HCT116 (cell line): ENCODE measurements at regions not wholly inside any gene's neighbourhood (a gene's known extent, or its start where the extent isn't known, plus 50 kb on each side); places are given as distances from the start of the nearest gene placed in this dataset.

ENCODE experiments used
- ATAC-seq: fragments of 200-7000 bp; cut with Tn5 transposase; 2 replicates; pipeline ENCODE4 v1.9.1; 2020; ENCODE audit warnings: mild to moderate bottlenecking, moderate library complexity
- BruUV-seq: library from RNA; stranded (reverse); fragments of 400-500 nt; replicated peaks from 2 replicates; lab custom pipeline; 2021; lab: Mats Ljungman, UMichigan
- CTCF ChIA-PET: fragments of 300-600 bp; sonication (Branson Sonifier 250); formaldehyde crosslinking; loops from one replicate; lab custom pipeline; 2021; ENCODE audit warnings: antibody characterized with exemption; lab: Charles Lee
- POLR2A ChIA-PET: fragments of 300-600, 350-600 bp; sonication (Branson Sonifier 250); formaldehyde crosslinking; loops from one replicate; lab custom pipeline; 2021; ENCODE audit warnings: antibody characterized with exemption; lab: Charles Lee
- RAD21 ChIA-PET, 2 experiments: fragments of 300-600 bp; sonication (Branson Sonifier 250); formaldehyde crosslinking; loops; one replicate each; lab custom pipeline; 2023; ENCODE audit warnings: low total read pairs in 2 of 2; ENCODE audit not compliant: uncharacterized antibody in 2 of 2, unreplicated experiment in 2 of 2, low non-redundant PET in 1 of 2; lab: Charles Lee
- DNase-seq: peaks from one replicate; pipeline ENCODE4 v3.0.0-alpha.2; 2010; ENCODE audit warnings: low read depth, low spot score
- H2AFZ ChIP-seq: fragments of 200-600 bp; shearing (Covaris generic), sonication (generic); 2 replicates; pipeline ENCODE4 v1.6.1; 2017; ENCODE audit warnings: low read depth, mixed run types, mixed read lengths, antibody characterized with exemption, low read length; ENCODE audit not compliant: poor library complexity, severe bottlenecking
- H3K27ac ChIP-seq: 2 replicates; pipeline ENCODE4 v1.5.1; 2012; ENCODE audit warnings: low read depth, low read length
- H3K27me3 ChIP-seq: fragments of 200-600 bp; sonication (generic); 2 replicates; pipeline ENCODE4 v1.6.1; 2016; ENCODE audit warnings: mixed run types, low read length, mixed read lengths; ENCODE audit not compliant: insufficient read depth
- H3K36me3 ChIP-seq, 2 experiments: fragments of 200-500 bp in 1 of 2; fragments of 200-600 bp in 1 of 2; sonication (Bioruptor generic) in 1 of 2; sonication (generic) in 1 of 2; 2 replicates each; pipeline versions ENCODE4 v1.5.1 to v1.6.1; 2014 to 2016; ENCODE audit warnings: low read length in 2 of 2, inconsistent platforms in 1 of 2, mixed read lengths in 1 of 2, mixed run types in 1 of 2; ENCODE audit not compliant: insufficient read depth in 2 of 2, control insufficient read depth in 1 of 2
- H3K4me1 ChIP-seq, 2 experiments: fragments of 200-600 bp in 1 of 2; sonication (generic) in 1 of 2; 2 replicates each; pipeline versions ENCODE4 v1.5.1 to v1.6.1; 2012 to 2017; ENCODE audit warnings: low read length in 2 of 2, inconsistent platforms in 1 of 2, mild to moderate bottlenecking in 1 of 2, mixed read lengths in 1 of 2, mixed run types in 1 of 2, moderate library complexity in 1 of 2; ENCODE audit not compliant: insufficient read depth in 2 of 2, control insufficient read depth in 1 of 2
- H3K4me2 ChIP-seq: fragments of 200-600 bp; sonication (generic); 2 replicates; pipeline ENCODE4 v1.6.1; 2017; ENCODE audit warnings: mixed run types, low read length, mixed read lengths
- H3K4me3 ChIP-seq, 2 experiments: fragments of 200-600 bp in 1 of 2; sonication (generic) in 1 of 2; replicated peaks in 1 of 2; 2 replicates each; pipeline ENCODE4 v1.5.1; 2011 to 2016; ENCODE audit warnings: low read length in 2 of 2, control low read depth in 1 of 2, low read depth in 1 of 2, mild to moderate bottlenecking in 1 of 2, mixed read lengths in 1 of 2, mixed run types in 1 of 2
- H3K79me2 ChIP-seq: fragments of 200-600 bp; sonication (generic); 2 replicates; pipeline ENCODE4 v1.6.1; 2017; ENCODE audit warnings: mild to moderate bottlenecking, mixed run types, low read length, moderate library complexity, mixed read lengths; ENCODE audit not compliant: insufficient read depth
- H3K9ac ChIP-seq: fragments of 200-600 bp; sonication (generic); 2 replicates; pipeline ENCODE4 v1.6.1; 2016; ENCODE audit warnings: low read length, mixed read lengths
- H3K9me2 ChIP-seq: fragments of 200-600 bp; sonication (generic), shearing (Covaris generic); 2 replicates; pipeline ENCODE4 v1.6.1; 2017; ENCODE audit warnings: mixed run types, mild to moderate bottlenecking, moderate library complexity; ENCODE audit not compliant: insufficient read depth
- H3K9me3 ChIP-seq, 2 experiments: fragments of 200-500 bp in 1 of 2; fragments of 200-600 bp in 1 of 2; sonication (Bioruptor generic) in 1 of 2; sonication (generic) in 1 of 2; 2 replicates each; pipeline ENCODE4 v1.6.1; 2014 to 2017; ENCODE audit warnings: low read length in 2 of 2, mixed read lengths in 2 of 2, inconsistent platforms in 1 of 2, low read depth in 1 of 2, mild to moderate bottlenecking in 1 of 2, mixed run types in 1 of 2, moderate library complexity in 1 of 2; ENCODE audit not compliant: control insufficient read depth in 1 of 2, insufficient read depth in 1 of 2
- H4K20me1 ChIP-seq: fragments of 200-600 bp; sonication (generic), shearing (Covaris generic); 2 replicates; pipeline ENCODE4 v1.6.1; 2017; ENCODE audit warnings: mixed run types, mild to moderate bottlenecking, moderate library complexity; ENCODE audit not compliant: insufficient read depth
- CBX3 ChIP-seq: IDR thresholded peaks from 2 replicates; pipeline ENCODE4 v1.6.1; 2012; ENCODE audit warnings: low read depth
- CEBPB ChIP-seq: IDR thresholded peaks from 2 replicates; pipeline ENCODE4 v1.6.1; 2012; ENCODE audit warnings: low read depth
- CTCF ChIP-seq, 3 experiments: fragments of 200-600 bp in 1 of 3; sonication (generic) in 1 of 3; IDR thresholded peaks in 2 of 3; conservative IDR thresholded peaks in 1 of 3; 2 replicates each; pipeline ENCODE4 v1.5.1; 2012 to 2017; ENCODE audit warnings: low read depth in 2 of 3, low read length in 2 of 3, antibody characterized with exemption in 1 of 3, borderline replicate concordance in 1 of 3, control low read depth in 1 of 3, mild to moderate bottlenecking in 1 of 3, mixed read lengths in 1 of 3, mixed run types in 1 of 3, moderate library complexity in 1 of 3; ENCODE audit not compliant: insufficient read depth in 1 of 3
- ELF1 ChIP-seq: IDR thresholded peaks from 2 replicates; pipeline ENCODE4 v1.6.1; 2012; ENCODE audit warnings: low read depth, borderline replicate concordance
- EZH2 ChIP-seq: fragments of 200-600 bp; sonication (generic); IDR thresholded peaks from 2 replicates; pipeline ENCODE4 v1.6.1; 2017; ENCODE audit warnings: antibody characterized with exemption, mixed run types
- EZH2phosphoT487 ChIP-seq: fragments of 200-600 bp; IDR thresholded peaks from 2 replicates; pipeline ENCODE4 v1.6.1; 2018; ENCODE audit warnings: antibody characterized with exemption, borderline replicate concordance
- FOSL1 ChIP-seq: IDR thresholded peaks from 2 replicates; pipeline ENCODE4 v1.6.1; 2012; ENCODE audit warnings: low read depth
- JUND ChIP-seq: IDR thresholded peaks from 2 replicates; pipeline ENCODE4 v1.6.1; 2012
- POLR2AphosphoS5 ChIP-seq: IDR thresholded peaks from 2 replicates; pipeline ENCODE4 v1.6.1; 2011; ENCODE audit warnings: mild to moderate bottlenecking, low read depth, low read length, moderate library complexity
- RAD21 ChIP-seq: IDR thresholded peaks from 2 replicates; pipeline ENCODE4 v1.6.1; 2012; ENCODE audit warnings: low read depth, mild to moderate bottlenecking
- REST ChIP-seq: IDR thresholded peaks from 2 replicates; pipeline ENCODE4 v1.6.1; 2012; ENCODE audit warnings: low read depth
- SRF ChIP-seq: IDR thresholded peaks from 2 replicates; pipeline ENCODE4 v1.6.1; 2012; ENCODE audit warnings: low read depth
- YY1 ChIP-seq: IDR thresholded peaks from 2 replicates; pipeline ENCODE4 v1.6.1; 2011; ENCODE audit warnings: low read length, low read depth, moderate library complexity, mild to moderate bottlenecking; ENCODE audit not compliant: insufficient replicate concordance; ENCODE audit errors: extremely low read depth
- ZNF274 ChIP-seq: fragments of 200-500 bp; sonication (Bioruptor generic); IDR thresholded peaks from 2 replicates; pipeline ENCODE4 v1.6.1; 2014; ENCODE audit warnings: mild to moderate bottlenecking, low read depth, low read length, inconsistent platforms
- intact Hi-C: fragments of 100-400 bp; cut with micrococcal nuclease; formaldehyde crosslinking; loops from 2 replicates; pipeline ENCODE4 v1.10.0; 2022
- TF ChIP-seq, protein P1 (sequence below): IDR thresholded peaks from 2 replicates; pipeline ENCODE4 v1.6.1; 2012

GRCh38 chr2:238742066-238742465, 105.8 kb upstream of the TWIST2 start:
- Histone ChIP-seq H3K4me3 (no peak overlapping the region), H3K36me3 (no peaks in the 10 kb centered on the region), H3K79me2 (no peaks in the 10 kb centered on the region), H2AFZ (no peak overlapping the region), H3K9me2 (no peaks in the 10 kb centered on the region), H3K4me2 (no peak overlapping the region), H3K9me3 (no peaks in the 10 kb centered on the region), H3K27me3 (no peaks in the 10 kb centered on the region), H3K9ac (no peak overlapping the region), H3K4me1 (no peaks in the 10 kb centered on the region), H3K27ac (no peak overlapping the region)
- DNase-seq: no peak
- ATAC-seq: no peak
- RAD21 ChIA-PET: no interaction called here
- POLR2A ChIA-PET: no interaction called here
- TF ChIP-seq ELF1: no peak
- TF ChIP-seq EZH2phosphoT487: no peak
- no peak for TF ChIP-seq POLR2AphosphoS5
- no peak for TF ChIP-seq RAD21
- no peak for TF ChIP-seq SRF
- TF ChIP-seq FOSL1: no peak
- TF ChIP-seq YY1: no peak
- no peak for TF ChIP-seq REST
- TF ChIP-seq CEBPB: no peak
- no peak for TF ChIP-seq ZNF274
- no peak for TF ChIP-seq CBX3
- TF ChIP-seq EZH2: no peak
- TF ChIP-seq JUND: no peak
- TF ChIP-seq CTCF (IDR thresholded peaks at IDR 0.05 in 2 of 3, conservative IDR thresholded peaks at IDR 0.05 in 1 of 3; ENCODE audit: borderline replicate concordance in 1 of 3, insufficient read depth in 1 of 3, low read depth in 2 of 3, low read length in 2 of 3): no peak
- TF ChIP-seq, protein P1, sequence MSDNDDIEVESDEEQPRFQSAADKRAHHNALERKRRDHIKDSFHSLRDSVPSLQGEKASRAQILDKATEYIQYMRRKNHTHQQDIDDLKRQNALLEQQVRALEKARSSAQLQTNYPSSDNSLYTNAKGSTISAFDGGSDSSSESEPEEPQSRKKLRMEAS: no peak
- TF ChIP-seq, all 23 proteins: peak for 0
- BruUV-seq: no TSS peak
- intact Hi-C loops: no loop called here
- CTCF ChIA-PET: interaction anchor here (1.3 kb wide), 1 partner anchor 13 kb away, joined by 3 read pairs; no protein-coding TSS in a partner anchor
- H4K20me1 ChIP-seq: no peaks in the 10 kb centered on the region
